Activated CD4-positive, alpha-beta T cell treated with anti-CD3 and anti-CD28 coated beads for 36 hours (primary cell): ENCODE measurements at regions not wholly inside any gene's neighbourhood (a gene's known extent, or its start where the extent isn't known, plus 50 kb on each side); places are given as distances from the start of the nearest gene placed in this dataset.

Source experiments
- ATAC-seq: fragments of 200-7000 bp; cut with Tn5 transposase; one replicate; pipeline ENCODE4 v1.10.0; 2021; ENCODE audit warnings: mild to moderate bottlenecking, moderate library complexity
- CTCF ChIA-PET: fragments of 350-600 bp; sonication (Branson Sonifier 250); formaldehyde crosslinking; loops from one replicate; lab custom pipeline; 2021; ENCODE audit warnings: antibody characterized with exemption; lab: Charles Lee
- POLR2A ChIA-PET: fragments of 350-600 bp; sonication (Branson Sonifier 250); formaldehyde crosslinking; loops from one replicate; lab custom pipeline; 2021; ENCODE audit warnings: antibody characterized with exemption, inconsistent platforms; lab: Charles Lee
- DNase-seq: peaks from one replicate; pipeline ENCODE4 v3.0.0-alpha.2; 2020
- H3K27ac Mint-ChIP-seq: one replicate; pipeline ENCODE4 v1.8.0; 2021; ENCODE audit warnings: mixed read lengths
- H3K27me3 Mint-ChIP-seq: one replicate; pipeline ENCODE4 v1.8.0; 2021; ENCODE audit warnings: mixed read lengths
- H3K36me3 Mint-ChIP-seq: one replicate; pipeline ENCODE4 v1.8.0; 2021; ENCODE audit warnings: low read depth, mixed read lengths
- H3K4me1 Mint-ChIP-seq: one replicate; pipeline ENCODE4 v1.8.0; 2021; ENCODE audit warnings: mixed read lengths
- H3K4me3 Mint-ChIP-seq: one replicate; pipeline ENCODE4 v1.8.0; 2021; ENCODE audit warnings: mild to moderate bottlenecking, moderate library complexity, mixed read lengths
- H3K9me3 Mint-ChIP-seq: one replicate; pipeline ENCODE4 v1.8.0; 2021; ENCODE audit warnings: low read depth, mixed read lengths
- intact Hi-C, 2 experiments: fragments of 100-400 bp; cut with DNase I in 1 of 2; cut with micrococcal nuclease in 1 of 2; formaldehyde crosslinking; loops; one replicate each; pipeline versions ENCODE4 v1.14.2 to v1.15.1; 2022 to 2024; cut with DNase I, micrococcal nuclease

DNA sequence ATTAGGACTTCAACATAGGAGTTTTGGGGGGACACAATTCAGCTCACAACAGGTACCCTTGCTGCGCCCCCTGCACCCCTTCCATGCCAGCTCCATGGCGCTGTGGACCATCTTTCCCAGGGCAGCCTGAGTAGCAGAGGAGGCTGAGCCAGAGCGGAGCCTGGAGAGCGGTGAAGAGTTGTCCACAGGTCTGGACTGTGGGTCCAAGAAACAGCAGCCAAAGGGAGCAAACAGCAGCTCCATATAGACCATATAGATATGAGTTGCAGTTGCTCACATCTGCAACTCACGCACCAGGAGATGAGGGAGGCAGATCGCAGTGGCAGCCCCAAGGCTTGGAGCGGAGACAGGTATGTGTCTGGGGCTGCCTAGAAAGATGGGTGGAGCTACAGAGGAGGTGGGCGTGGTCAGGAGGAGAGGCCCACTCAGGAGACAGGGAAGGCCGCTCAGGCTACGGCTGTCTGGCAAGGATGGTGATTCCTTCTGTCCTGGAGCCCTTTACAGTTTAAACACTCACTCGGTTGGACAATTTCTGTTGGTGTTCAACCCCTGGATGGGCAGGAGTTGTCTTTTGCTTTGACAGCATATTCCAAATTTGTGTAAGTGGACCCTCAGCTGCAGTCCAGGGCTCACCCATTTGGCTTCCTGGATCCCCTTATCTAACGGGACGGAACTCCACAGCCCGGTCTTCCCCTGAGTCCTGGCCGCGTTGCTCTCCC, 155.1 kb downstream of the LPIN1 start:
- no peaks in the 10 kb centered on the region for H3K27me3 Mint-ChIP-seq
- no peak for DNase-seq
- CTCF ChIA-PET = no interaction called here
- H3K36me3 Mint-ChIP-seq = no peaks in the 10 kb centered on the region
- no peaks in the 10 kb centered on the region for H3K4me1 Mint-ChIP-seq
- H3K27ac Mint-ChIP-seq = no peak overlapping the region
- intact Hi-C loops = no loop called here
- POLR2A ChIA-PET = no interaction called here
- no peak overlapping the region for H3K4me3 Mint-ChIP-seq
- ATAC-seq = no peak
- no peaks in the 10 kb centered on the region for H3K9me3 Mint-ChIP-seq

DNA sequence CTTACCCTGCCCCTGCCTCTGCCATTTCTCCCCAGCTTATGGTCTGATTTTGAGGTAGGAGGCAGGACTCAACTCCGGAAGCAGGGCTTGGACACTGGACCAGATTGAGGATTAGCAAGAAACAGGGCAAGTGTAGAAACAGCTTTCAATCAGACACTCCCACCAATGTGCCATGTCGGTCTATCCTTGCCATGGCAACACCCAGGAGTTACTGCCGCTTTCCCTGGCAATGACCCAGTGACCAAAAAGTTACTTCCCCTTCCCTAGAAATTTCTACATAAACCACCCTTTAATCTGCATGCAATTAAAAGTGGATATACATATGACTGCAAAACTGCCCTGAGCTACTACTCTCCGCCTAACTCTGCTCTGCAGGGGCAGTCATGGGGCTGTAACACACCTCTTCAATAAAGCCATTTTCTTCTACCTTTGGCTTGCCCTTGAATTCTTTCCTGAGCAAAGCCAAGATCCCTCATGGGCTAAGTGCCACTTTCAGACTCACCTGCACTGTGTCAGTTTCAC, 156.7 kb downstream of the LPIN1 start:
- no peak overlapping the region for H3K4me3 Mint-ChIP-seq
- H3K36me3 Mint-ChIP-seq = no peaks in the 10 kb centered on the region
- ChIA-PET POLR2A (no interaction called here), CTCF (no interaction called here)
- H3K27me3 Mint-ChIP-seq = no peaks in the 10 kb centered on the region
- no peaks in the 10 kb centered on the region for H3K9me3 Mint-ChIP-seq
- DNase-seq (no peak), ATAC-seq (no peak)
- no peak overlapping the region for H3K27ac Mint-ChIP-seq
- intact Hi-C loops = no loop called here
- no peaks in the 10 kb centered on the region for H3K4me1 Mint-ChIP-seq

DNA sequence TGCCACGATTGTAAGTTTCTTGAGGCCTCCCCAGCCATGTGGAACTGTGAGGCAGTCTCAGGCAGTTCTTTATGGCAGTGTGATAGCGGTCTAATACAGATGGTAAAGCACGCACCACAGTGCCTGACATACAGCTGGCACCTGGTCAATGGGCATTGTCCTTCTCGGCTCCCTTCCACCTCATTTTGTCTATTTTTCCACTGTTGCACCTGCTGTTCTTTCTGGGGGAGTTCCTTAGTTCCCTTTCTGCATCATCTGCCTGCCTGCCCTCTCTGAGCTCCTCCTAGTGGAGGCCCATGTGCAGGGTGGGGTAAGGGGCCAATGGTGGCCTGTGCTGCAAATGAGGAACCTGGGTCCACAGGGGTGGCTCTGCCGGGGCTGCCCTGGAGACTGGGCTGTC, 157.6 kb downstream of the LPIN1 start:
- DNase-seq (no peak), ATAC-seq (no peak)
- Mint-ChIP-seq H3K27ac (no peak overlapping the region), H3K36me3 (no peaks in the 10 kb centered on the region), H3K9me3 (no peaks in the 10 kb centered on the region), H3K4me1 (no peaks in the 10 kb centered on the region), H3K4me3 (no peak overlapping the region), H3K27me3 (no peaks in the 10 kb centered on the region)
- POLR2A ChIA-PET = no interaction called here
- intact Hi-C loops = no loop called here
- CTCF ChIA-PET = interaction anchor here (0.6 kb wide), 2 partner anchors 70 to 1107 kb away, joined by 3 read pairs; no protein-coding TSS in a partner anchor

DNA sequence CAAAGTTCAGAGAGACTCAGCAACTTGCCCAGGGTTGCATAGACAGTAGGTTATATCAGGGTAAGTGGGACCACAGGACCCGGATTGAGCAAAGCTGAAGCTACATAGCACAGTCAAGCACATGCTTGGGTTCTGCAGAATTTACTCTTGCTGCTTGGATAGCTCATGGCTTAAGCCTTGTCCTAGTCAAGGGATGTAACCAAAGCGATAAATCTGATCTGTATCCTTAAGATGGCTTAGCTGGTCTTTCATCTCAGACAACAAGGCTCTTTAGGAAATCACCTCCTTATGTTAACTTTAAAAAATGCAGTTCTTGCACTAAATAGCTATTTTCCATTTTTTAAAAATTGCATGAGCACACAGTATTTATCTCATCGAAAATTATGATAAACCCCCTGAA, 158.5 kb downstream of the LPIN1 start:
- Mint-ChIP-seq H3K9me3 (no peaks in the 10 kb centered on the region), H3K4me3 (no peak overlapping the region), H3K27me3 (no peaks in the 10 kb centered on the region), H3K27ac (no peak overlapping the region), H3K4me1 (no peaks in the 10 kb centered on the region), H3K36me3 (no peaks in the 10 kb centered on the region)
- CTCF ChIA-PET = interaction anchor here (0.6 kb wide), 1 partner anchor 1107 kb away, joined by 3 read pairs; no protein-coding TSS in a partner anchor
- intact Hi-C loops = no loop called here
- ATAC-seq = no peak
- DNase-seq = no peak
- POLR2A ChIA-PET = no interaction called here

DNA sequence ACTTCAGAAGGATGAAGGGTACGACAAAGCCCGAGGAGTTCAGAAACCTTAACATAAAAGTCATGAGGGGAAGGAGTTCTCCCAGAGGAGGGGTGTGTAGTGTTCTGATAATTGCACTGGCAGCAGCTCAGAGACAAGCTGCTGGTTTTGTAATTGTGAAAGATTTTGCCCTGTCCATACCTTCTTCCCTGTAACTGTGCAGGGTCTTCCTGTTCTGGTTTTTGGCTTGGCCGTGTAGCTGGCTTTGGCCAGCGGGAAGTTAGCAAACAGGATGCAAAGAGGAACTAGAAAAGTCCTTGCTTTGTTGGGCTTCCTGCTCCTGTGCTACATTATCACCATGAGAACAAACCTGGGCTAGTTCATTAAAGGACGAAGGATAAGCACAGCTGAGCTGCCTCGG, 160.8 kb downstream of the LPIN1 start:
- Mint-ChIP-seq H3K36me3 (no peaks in the 10 kb centered on the region), H3K27me3 (no peaks in the 10 kb centered on the region), H3K4me3 (no peak overlapping the region), H3K27ac (no peak overlapping the region), H3K4me1 (no peaks in the 10 kb centered on the region), H3K9me3 (no peaks in the 10 kb centered on the region)
- POLR2A ChIA-PET = no interaction called here
- no peak for DNase-seq
- intact Hi-C loops = no loop called here
- CTCF ChIA-PET = no interaction called here
- ATAC-seq = no peak

DNA sequence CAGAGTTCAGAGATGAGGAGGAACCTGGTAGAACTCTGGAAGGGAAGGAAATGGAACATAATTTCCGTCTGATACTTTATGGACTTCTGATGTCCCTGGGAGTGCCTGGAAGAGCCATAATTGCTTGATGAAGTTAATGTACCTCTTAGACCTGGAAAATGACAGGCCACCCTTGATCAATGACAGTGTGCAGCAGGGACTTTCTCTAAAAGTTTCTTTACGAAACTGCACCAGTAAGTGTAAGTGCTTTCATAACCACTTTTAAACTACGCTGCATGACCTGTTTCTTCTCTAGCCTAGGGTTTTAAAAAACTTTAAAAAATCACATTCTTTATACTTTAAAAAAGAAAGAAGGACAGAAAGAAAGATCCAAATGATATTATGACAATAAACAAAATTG, 164.5 kb downstream of the LPIN1 start:
- DNase-seq (no peak), ATAC-seq (no peak)
- ChIA-PET POLR2A (no interaction called here), CTCF (interaction anchor here (1.0 kb wide), 1 partner anchor 14 kb away, joined by 5 read pairs; no protein-coding TSS in a partner anchor)
- H3K36me3 Mint-ChIP-seq = peaks cover 3% of the 10 kb centered on the region
- intact Hi-C loops = no loop called here
- no peaks in the 10 kb centered on the region for H3K4me1 Mint-ChIP-seq
- H3K27me3 Mint-ChIP-seq = no peaks in the 10 kb centered on the region
- H3K27ac Mint-ChIP-seq = no peak overlapping the region
- no peak overlapping the region for H3K4me3 Mint-ChIP-seq
- H3K9me3 Mint-ChIP-seq = no peaks in the 10 kb centered on the region

DNA sequence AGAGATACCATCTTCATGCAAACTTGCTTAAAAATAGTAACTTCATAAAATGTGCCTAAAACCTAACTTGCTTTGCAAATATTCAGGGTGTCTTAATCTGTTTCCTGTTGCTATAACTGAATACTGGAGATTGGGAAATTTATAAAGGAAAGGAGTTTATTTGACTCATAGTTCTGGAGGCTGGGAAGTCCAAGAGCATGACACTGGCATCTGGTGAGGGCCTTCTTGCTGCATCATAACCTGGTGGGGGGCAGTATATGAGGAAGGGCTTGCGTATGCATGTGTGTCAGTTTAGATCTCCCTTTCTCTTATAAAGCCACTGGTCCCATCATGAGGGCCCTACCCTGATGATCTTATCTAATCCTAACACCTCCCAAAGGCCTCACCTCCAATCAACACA, 166.5 kb downstream of the LPIN1 start:
- ChIA-PET POLR2A (no interaction called here), CTCF (no interaction called here)
- no peak overlapping the region for H3K27ac Mint-ChIP-seq
- H3K27me3 Mint-ChIP-seq = no peaks in the 10 kb centered on the region
- DNase-seq = no peak
- H3K9me3 Mint-ChIP-seq = no peaks in the 10 kb centered on the region
- no peak for ATAC-seq
- H3K4me3 Mint-ChIP-seq = no peak overlapping the region
- H3K4me1 Mint-ChIP-seq = no peaks in the 10 kb centered on the region
- intact Hi-C loops = no loop called here
- H3K36me3 Mint-ChIP-seq = peaks cover 3% of the 10 kb centered on the region

DNA sequence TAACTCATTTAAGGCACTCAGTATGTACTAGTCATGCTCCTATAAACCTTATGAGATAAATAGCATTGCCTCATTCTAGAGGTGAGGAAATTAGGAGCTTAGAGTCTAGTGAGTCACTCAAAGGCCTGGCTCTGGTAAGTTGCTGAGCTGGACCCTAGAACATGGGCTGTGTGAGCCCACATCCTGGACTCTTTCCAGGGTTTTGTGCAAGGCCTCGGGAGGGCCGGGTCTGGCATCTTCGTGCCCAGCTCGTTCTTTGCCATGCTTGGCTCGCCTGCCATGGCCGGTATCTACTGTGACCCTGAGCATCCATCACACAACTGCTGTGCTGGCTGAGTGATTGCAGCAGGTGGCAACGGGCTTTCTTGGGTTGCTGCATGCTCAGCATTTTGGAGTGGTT, 168.0 kb downstream of the LPIN1 start:
- H3K27ac Mint-ChIP-seq = no peak overlapping the region
- DNase-seq = no peak
- intact Hi-C loops = no loop called here
- ChIA-PET CTCF (interaction anchor here (0.6 kb wide), 1 partner anchor 92 kb away, joined by 3 read pairs; no protein-coding TSS in a partner anchor), POLR2A (no interaction called here)
- H3K27me3 Mint-ChIP-seq = no peaks in the 10 kb centered on the region
- no peak for ATAC-seq
- no peaks in the 10 kb centered on the region for H3K4me1 Mint-ChIP-seq
- no peaks in the 10 kb centered on the region for H3K9me3 Mint-ChIP-seq
- H3K36me3 Mint-ChIP-seq = peaks cover 3% of the 10 kb centered on the region
- no peak overlapping the region for H3K4me3 Mint-ChIP-seq

DNA sequence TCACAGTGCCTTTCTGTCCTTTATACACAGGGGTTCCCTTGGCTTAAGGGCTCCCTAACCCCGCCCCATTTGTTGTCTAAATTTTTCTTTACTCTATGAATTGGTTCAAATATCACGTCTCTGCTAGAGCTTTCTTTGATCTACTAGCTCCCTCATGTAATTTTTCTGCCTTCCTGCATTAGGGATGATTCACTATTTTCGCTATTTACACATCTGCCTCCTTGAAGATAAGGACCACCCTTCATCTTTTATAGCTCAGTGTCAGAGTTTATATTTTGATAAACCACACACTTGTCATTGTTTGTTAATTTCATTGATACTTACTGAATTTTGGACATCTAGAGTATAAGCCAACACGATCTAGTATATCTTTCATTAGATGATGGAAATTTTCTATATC, 169.2 kb downstream of the LPIN1 start:
- Mint-ChIP-seq H3K9me3 (no peaks in the 10 kb centered on the region), H3K4me1 (no peaks in the 10 kb centered on the region), H3K27ac (no peak overlapping the region), H3K36me3 (peaks cover 3% of the 10 kb centered on the region), H3K27me3 (no peaks in the 10 kb centered on the region), H3K4me3 (no peak overlapping the region)
- ChIA-PET CTCF (interaction anchor here (1.0 kb wide), 1 partner anchor 51 kb away, joined by 4 read pairs; no protein-coding TSS in a partner anchor), POLR2A (no interaction called here)
- intact Hi-C loops = no loop called here
- no peak for ATAC-seq
- no peak for DNase-seq

DNA sequence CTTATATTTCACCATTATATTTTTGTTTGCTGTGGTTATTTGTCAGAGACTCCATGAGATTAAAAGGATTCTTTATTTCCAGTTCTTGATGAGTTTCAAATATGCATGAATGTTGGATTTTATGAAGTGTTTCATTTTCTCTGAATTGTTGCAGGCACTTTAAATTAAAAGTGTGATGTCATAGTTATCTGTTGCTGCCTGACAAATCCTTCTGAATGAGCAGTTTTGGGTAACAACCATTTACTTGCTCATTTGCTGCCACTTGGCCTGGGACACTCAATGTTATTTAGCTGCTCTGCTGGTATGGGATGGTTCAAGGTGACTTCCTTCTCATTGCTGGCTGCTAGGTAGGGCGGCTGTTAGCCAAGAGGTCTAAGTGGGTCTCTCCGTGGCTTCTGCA, 173.5 kb downstream of the LPIN1 start:
- DNase-seq = no peak
- Mint-ChIP-seq H3K9me3 (no peaks in the 10 kb centered on the region), H3K27ac (no peak overlapping the region), H3K36me3 (no peaks in the 10 kb centered on the region), H3K27me3 (peaks cover 2% of the 10 kb centered on the region), H3K4me1 (no peaks in the 10 kb centered on the region), H3K4me3 (no peak overlapping the region)
- intact Hi-C loops = no loop called here
- CTCF ChIA-PET = no interaction called here
- no peak for ATAC-seq
- POLR2A ChIA-PET = no interaction called here

DNA sequence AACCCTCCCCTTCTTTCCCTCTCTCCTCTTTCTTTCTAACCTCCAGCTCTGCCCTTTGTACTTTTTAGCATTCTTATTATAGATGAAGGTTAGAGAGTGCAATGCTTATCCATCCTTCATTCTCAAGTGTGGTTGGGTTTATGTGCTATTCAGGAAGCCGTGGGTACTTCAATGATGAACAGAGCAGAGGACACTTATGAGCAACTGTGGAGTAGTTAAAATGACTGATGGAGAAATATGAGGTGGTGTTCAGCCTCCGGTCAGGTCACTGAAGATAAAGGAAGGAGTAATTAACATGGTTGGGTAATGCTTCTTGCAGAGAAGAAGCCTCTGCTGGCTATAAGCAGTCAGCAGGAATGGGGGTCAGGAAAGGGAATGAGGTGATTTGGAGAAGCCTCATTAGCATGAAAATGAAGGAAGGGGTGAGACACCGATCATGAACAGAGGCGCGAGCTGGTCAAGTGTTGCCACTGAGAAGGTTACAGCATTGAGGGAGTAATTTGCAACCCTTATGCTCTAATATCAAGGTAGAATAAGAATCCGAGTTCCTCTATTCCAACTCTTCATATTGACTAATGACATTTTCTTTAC, 174.7 kb downstream of the LPIN1 start:
- intact Hi-C loops = no loop called here
- no peak overlapping the region for H3K27ac Mint-ChIP-seq
- H3K9me3 Mint-ChIP-seq = no peaks in the 10 kb centered on the region
- no peaks in the 10 kb centered on the region for H3K4me1 Mint-ChIP-seq
- ATAC-seq (no peak), DNase-seq (no peak)
- no peak overlapping the region for H3K4me3 Mint-ChIP-seq
- H3K27me3 Mint-ChIP-seq = peaks cover 2% of the 10 kb centered on the region
- no peaks in the 10 kb centered on the region for H3K36me3 Mint-ChIP-seq
- ChIA-PET POLR2A (no interaction called here), CTCF (no interaction called here)

DNA sequence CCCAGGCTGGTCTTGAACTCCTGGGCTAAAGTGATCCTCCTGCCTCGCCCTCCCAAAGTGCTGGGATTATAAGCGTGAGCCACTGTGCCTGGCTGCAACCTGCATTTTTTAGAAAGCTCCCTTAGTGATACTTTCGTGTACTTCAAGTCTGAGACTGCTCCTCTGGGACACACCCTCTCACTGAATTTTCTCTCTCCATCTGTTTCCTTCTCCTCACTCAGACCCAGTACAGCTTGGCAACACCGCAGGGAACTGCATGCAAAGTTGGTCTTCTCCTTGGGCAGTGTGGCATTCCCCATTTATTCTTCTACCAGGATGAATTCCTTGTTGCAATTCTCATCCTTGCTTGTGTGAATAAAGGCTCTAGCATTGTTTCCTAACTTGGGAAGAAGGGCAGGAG, 175.9 kb downstream of the LPIN1 start:
- no peaks in the 10 kb centered on the region for H3K36me3 Mint-ChIP-seq
- peaks cover 2% of the 10 kb centered on the region for H3K27me3 Mint-ChIP-seq
- POLR2A ChIA-PET = no interaction called here
- no peak overlapping the region for H3K27ac Mint-ChIP-seq
- no peak overlapping the region for H3K4me3 Mint-ChIP-seq
- no peak for DNase-seq
- intact Hi-C loops = no loop called here
- CTCF ChIA-PET = interaction anchor here (0.6 kb wide), 1 partner anchor 1038 kb away, joined by 3 read pairs; no protein-coding TSS in a partner anchor
- ATAC-seq = no peak
- no peaks in the 10 kb centered on the region for H3K9me3 Mint-ChIP-seq
- no peaks in the 10 kb centered on the region for H3K4me1 Mint-ChIP-seq
